Stimulated activated CD8-positive, alpha-beta memory T cell treated with anti-CD3 and anti-CD28 coated beads, Interleukin-4, amount 100 ng/mL, for 24 hours (primary cell): ENCODE measurements at regions not wholly inside any gene's neighbourhood (a gene's known extent, or its start where the extent isn't known, plus 50 kb on each side); places are given as distances from the start of the nearest gene placed in this dataset.

Experiments
- DNase-seq: peaks from one replicate; pipeline ENCODE4 v3.0.0-alpha.2; 2020; ENCODE audit warnings: low read depth

DNA sequence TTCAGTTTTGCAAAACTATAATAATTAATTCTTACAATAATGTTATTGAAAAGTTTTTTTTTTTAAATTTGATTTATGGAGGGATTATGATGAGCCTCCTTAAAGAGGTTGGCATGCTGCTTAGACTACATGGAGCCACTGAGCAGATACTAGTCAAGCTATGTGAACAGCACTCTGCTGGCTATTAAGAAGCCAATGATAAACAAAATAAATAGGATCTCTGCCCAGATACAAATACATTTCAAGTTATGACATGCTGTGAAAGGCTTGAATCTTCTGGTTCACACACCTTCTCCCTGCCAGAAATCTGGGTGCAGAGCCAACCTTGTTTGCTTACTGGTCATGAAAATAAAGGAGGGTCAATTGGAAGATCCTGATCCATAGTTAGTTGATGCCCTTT, 107.4 kb upstream of the NAV3 start:
- no peak for DNase-seq

- no peak for DNase-seq
Observed at GRCh38 chr12:77722536-77722935, 108.2 kb upstream of the NAV3 start.

DNA sequence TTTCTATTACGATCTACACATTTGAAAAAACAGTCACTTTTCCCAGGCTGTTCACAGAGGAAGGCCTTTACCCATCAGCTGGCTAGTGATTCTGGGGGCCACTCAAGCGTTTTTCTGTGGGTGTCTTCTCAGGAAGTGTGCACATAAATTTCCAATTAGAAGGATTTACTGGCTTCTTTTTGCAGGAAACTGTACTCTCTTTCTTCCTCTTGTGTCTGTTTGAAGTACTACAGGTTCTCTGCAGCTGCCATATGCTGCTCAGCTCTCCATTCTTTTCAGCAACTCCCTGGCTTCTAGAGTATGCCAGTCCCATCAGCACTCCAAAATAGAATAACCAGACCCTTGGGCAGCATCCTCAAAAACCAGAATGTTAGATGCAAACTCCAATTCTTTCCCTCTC, 110.4 kb upstream of the NAV3 start:
- DNase-seq = no peak

DNA sequence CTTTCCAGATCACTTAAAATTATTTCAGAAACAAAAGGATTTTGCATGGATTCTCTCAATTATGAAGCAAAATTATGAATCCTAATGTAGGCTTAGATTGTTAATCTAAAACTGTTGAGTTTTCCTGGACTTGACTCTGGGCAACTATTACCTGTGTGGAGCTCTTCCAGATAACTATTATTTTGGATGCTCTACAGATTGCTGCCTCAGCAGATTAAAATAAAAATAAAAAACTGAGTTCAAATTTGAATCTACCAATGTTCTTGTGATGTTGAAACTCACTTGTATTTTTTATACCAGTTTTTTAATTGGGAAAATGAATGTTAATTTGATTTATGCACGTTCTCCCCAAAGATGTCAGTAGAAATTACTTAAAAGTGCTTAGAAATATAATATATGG, 120.5 kb upstream of the NAV3 start:
- no peak for DNase-seq

DNA sequence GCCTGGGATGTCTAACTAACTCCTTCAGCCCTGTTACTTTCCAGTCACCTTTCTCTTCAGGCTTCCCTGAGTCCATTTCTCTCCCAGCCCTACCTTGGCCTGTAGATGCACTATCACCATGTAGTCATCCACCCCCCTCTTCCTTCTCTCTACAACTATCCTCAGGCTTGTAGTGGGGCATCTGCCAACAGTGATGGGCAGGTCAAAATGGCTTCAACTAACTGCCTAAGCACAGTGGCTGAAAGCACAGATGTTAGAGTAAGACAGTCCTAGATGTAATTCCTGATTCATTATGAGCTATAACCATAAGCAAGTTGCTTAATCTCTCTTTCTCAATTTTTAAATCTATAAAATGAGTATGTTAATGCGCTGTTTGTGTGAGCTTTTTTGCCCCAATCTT, 133.6 kb upstream of the NAV3 start:
- no peak for DNase-seq

GRCh38 chr12:77696183-77696582, 134.5 kb upstream of the NAV3 start:
- DNase-seq = no peak

DNA sequence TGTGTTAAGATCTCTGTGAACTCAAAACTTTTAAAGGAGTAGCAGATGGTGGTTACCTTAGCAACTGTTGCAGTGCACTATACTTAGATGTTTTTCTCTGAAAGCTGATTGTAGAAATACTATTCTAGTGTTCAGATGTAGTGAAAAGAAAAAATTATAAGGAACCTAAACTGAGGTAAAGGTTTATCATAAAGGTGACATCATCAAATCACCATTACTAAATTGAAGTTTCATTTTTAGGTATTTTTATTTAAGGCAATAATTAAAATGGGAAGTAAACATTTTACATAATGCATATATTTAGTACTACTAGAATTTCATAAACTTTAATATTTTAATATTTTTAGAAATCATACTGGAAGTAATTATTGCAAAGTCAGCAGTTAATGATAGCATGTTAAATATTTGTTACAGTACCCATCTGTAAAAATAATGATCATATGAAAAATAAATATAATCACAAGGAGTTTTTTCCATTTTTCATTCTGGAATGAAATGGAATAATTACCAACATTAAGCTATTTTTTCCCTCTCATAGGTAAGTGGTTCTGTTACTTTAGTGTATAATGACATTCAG, 141.1 kb upstream of the NAV3 start:
- no peak for DNase-seq

DNA sequence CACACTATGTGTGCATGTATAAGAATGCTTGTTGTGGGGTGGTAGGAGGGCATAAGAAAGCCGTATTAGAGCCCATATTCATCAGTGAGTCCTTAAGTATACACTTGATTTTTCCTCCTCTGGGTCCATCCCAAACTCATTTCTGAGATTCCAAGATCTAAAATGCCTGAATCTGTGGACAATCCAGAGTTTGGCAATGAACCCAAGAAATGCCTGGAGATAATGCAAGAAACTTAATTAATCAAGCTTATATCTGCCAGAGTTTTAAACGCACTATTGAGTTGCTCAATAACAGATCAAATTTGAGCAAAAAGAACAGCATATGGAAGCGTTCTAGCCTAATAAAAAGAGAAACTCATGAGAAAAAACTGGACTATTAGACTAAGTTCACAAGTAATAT, 143.4 kb upstream of the NAV3 start:
- DNase-seq = no peak

DNA sequence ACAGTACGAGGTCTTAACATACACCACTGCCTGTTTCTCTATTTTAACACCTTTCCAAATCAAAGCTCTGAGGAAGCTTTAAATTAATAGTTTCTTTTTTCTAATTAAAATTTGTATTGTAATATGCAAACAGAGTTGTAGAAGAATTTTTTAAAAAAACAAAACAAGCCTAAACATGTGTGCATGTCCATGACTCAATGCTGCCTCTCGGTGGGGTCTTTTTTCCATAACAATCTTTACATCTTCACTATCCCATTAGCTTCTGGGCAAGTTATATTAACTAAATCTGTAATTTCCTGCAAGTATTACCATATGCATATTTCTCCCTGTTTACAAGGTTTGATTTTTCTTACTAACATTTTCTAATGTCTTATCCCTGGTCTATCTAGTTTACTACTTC, 143.9 kb upstream of the NAV3 start:
- no peak for DNase-seq

DNA sequence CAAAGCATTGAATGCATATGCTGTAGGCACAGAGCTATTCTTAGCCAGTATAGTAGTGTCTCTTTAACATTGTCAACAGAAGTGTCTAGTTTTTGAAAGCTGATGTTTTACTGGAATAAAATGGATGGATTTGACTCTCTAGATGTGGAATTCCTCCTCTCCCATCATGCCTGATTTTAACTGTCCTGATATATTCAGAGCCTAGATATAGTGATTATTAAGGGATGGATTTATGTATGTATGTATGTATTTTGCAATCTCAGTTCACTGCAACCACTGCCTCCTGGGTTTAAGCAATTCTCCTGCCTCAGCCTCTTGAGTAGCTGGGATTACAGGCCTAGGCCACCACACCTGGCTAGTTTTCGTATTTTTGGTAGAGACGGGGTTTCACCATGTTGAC, 144.8 kb upstream of the NAV3 start:
- no peak for DNase-seq

- no peak for DNase-seq
Observed at GRCh38 chr12:77685112-77685511, 145.6 kb upstream of the NAV3 start.

GRCh38 chr12:77682488-77682887, 148.2 kb upstream of the NAV3 start:
- no peak for DNase-seq

GRCh38 chr12:77681726-77682125, 149.0 kb upstream of the NAV3 start:
- no peak for DNase-seq

- no peak for DNase-seq
Observed at GRCh38 chr12:77679686-77680085, 151.0 kb upstream of the NAV3 start.

- DNase-seq = no peak
Observed at GRCh38 chr12:77678621-77679020, 152.1 kb upstream of the NAV3 start.

DNA sequence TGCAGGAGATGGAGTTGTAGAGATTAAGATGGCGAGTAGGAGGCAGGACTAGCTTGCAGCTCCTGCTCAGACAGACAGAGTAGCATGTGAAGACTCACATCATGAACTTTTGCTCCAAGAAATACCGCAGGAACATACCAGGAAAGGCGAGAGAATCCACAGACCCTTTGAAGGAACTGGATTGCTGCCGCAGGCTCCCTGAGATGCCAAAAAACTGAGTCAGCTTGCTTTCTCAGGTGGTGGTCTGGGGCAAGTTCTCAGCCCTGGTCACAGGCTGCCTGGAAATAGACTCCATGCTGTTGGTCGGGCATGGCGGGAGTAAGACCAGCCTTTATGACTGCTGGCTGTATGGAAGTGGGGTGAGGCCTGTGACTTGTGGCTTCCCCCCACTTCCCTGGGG, 163.6 kb upstream of the NAV3 start:
- no peak for DNase-seq

- no peak for DNase-seq
Observed at GRCh38 chr12:77648716-77649115, 182.0 kb upstream of the NAV3 start.

DNA sequence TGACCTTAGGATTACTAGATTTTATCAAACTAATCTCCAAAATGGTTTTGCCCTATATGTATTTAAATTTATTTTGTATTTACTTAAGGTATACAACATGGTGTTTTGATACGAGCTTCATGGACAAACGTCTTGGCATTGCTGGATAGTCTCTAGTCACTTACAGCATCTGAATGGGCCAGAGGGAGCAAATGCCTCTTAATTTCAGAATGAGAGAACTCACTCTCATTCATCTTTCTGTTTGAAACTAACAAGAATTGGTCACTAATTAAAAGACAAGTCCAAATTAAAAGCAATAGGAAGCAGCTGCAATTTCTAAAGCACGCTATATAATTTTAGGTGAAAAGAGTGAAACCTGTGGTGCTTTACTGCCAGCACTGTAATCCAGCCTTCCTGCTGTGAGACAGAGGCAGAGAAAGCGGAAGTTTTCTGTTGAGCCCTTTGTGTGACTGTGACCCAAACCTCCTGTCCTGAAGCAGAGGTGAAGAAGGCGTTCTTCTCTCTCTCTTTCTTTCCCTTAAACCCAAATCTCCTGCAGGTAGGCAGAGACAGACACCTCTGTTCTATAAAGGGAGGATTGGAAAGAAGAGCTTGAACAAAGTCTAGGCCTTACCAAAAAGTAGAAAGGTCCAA, 184.6 kb upstream of the NAV3 start:
- DNase-seq = no peak

DNA sequence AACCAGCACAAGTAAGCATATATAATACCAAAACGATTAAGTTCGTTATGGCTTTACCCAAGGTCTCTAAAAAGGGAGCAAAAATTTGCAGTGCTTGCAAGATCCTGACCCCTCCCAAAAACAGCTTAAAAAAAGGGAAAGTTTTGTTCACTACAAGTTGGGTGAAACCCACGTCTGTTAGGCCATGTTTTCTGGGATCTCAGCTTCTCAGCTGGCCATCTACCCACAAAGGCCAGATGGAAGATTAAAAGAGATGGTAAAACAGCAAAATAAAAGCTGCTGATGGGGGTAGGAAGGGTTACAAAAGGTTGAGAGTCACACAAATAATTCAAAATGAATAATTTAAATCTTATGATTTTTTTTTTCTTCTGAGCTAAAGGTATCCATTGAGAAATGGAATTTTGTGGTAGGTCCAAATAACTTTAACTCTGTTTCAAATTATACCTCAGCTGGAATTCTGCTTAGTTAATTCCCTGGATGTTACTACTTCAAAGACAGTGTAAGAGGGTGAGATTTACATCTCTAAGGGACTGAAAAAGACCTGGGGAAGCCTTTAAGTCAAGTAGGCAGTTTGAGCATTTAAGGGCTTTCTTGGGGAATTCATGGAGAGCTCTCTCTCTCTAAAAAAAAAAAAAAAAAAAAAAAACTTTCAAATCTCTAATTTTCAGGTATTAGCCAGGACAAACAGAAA, 185.6 kb upstream of the NAV3 start:
- DNase-seq = no peak

GRCh38 chr12:77642246-77642645, 188.4 kb upstream of the NAV3 start:
- DNase-seq = no peak

GRCh38 chr12:77640356-77640755, 190.3 kb upstream of the NAV3 start:
- DNase-seq = no peak

DNA sequence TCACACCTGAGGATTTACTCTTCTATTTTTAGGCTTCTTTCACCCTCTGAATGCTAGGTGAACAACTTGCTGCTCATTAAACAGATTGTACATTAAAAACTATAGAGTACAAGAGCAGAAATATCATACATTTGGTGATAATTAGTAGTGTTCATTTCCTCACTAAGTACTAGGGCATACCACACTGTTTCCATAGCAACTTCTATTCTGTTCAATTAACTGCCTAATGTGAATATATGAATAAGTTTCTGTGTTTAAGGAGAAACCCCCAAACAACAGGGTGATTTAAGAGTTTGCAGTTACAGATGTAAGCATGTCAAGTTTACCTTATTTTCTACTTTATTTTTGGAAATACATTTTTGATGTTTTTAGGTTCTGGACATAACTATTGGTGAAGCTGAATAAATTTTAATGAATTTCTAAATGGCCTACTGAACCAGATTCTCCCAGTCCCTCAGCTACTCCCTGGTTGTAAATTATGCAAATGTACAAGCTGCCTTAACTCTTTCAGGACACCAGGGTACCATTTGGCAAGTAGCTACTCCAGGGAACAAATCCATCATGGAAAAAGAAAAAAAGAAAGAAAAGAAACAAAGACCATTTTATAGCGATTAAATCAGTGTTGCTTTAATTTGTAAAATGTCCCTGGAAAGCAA, 199.8 kb upstream of the NAV3 start:
- DNase-seq = no peak

GRCh38 chr12:77630344-77630743, 200.3 kb upstream of the NAV3 start:
- no peak for DNase-seq
